ENCODE measurements at regions not wholly inside any gene's neighbourhood (a gene's known extent, or its start where the extent isn't known, plus 50 kb on each side); places are given as distances from the start of the nearest gene placed in this dataset.

DNA sequence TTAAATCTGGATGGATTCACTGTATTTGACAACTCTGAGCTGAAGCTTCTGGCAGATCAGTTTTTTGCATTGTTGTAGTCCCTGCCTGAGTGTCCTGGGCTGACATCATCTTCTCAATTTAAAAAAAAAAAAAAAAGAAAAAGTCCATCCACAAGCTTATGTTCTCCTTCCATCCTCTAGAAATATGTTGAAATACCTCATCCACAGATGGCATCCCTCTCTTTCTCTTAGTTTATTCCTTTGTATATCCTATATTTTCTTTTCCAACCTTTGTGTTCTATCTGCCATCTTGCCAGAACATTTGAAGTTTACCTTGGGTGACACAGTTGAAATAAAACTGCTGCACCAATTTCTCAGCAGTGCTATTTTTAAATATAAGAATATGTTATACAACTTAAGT, 184.4 kb upstream of the PKN2 start:
- TF ChIP-seq, protein P1, sequence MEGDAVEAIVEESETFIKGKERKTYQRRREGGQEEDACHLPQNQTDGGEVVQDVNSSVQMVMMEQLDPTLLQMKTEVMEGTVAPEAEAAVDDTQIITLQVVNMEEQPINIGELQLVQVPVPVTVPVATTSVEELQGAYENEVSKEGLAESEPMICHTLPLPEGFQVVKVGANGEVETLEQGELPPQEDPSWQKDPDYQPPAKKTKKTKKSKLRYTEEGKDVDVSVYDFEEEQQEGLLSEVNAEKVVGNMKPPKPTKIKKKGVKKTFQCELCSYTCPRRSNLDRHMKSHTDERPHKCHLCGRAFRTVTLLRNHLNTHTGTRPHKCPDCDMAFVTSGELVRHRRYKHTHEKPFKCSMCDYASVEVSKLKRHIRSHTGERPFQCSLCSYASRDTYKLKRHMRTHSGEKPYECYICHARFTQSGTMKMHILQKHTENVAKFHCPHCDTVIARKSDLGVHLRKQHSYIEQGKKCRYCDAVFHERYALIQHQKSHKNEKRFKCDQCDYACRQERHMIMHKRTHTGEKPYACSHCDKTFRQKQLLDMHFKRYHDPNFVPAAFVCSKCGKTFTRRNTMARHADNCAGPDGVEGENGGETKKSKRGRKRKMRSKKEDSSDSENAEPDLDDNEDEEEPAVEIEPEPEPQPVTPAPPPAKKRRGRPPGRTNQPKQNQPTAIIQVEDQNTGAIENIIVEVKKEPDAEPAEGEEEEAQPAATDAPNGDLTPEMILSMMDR (IDR thresholded peaks at IDR 0.05), result no peak
- TF ChIP-seq POLR2A (IDR thresholded peaks at IDR 0.05), result no peak
- TF ChIP-seq EP300 (IDR thresholded peaks at IDR 0.05; ENCODE audit: low read depth), result no peak
